Stimulated activated CD4-positive, alpha-beta T cell treated with anti-CD3 and anti-CD28 coated beads, Interleukin-2, amount 100 ng/mL, for 24 hours (primary cell): ENCODE measurements at regions not wholly inside any gene's neighbourhood (a gene's known extent, or its start where the extent isn't known, plus 50 kb on each side); places are given as distances from the start of the nearest gene placed in this dataset.
"Not testable (repeated sequence)": the region's sequence is repeated elsewhere in the genome, so short reads cannot be mapped to it uniquely, and the experiment has no call there.

Experiments used
- DNase-seq, 2 donors: peaks; one replicate each; pipeline ENCODE4 v3.0.0-alpha.2; 2020

- no peak for DNase-seq
These were observed 177.3 kb upstream of the SPOPL start for GRCh38 chr2:138324068-138324771.

- no peak for DNase-seq
These were observed 173.6 kb upstream of the SPOPL start for GRCh38 chr2:138327967-138328366.

GRCh38 chr2:138329162-138329561 is 172.4 kb upstream of the SPOPL start:
- DNase-seq: no peak

DNA sequence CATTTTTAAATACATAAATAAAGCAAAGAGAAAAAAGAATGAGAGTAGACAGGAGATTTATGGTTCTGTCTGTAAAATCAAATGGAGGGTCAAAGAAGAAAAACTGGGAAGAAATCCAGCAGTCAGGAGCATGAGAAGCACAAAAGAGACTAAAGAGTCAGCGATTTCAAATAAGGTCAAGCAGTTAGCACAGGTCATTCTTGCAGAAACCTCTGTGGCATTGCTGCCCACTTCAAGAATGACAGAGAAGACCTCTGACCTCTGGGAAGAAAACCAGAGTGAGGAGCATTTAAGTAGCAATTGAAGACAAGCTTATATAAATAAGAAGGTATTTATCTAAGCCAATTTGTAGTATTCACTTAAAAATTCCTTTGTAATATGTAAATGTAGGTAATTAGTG is 172.0 kb upstream of the SPOPL start:
- no peak for DNase-seq

DNA sequence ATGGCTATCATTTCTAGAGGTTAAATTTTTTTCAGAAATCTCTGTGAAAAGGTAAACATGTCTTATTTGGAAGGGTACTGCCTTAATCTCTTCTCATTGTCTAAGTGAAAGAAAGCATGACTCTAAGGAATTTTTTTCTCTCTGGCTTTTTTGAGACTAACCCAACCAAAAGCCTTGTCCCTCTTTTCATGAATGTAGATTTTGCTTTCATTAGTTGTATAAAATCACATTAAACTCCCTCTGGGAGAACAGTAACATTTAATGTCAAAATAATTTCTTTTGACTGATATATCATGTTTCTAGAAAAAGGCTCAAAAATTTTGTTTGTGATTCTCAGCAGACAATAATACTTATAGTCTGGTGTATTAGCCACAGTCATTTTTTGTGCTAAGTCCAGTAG is 168.4 kb upstream of the SPOPL start:
- no peak for DNase-seq

DNA sequence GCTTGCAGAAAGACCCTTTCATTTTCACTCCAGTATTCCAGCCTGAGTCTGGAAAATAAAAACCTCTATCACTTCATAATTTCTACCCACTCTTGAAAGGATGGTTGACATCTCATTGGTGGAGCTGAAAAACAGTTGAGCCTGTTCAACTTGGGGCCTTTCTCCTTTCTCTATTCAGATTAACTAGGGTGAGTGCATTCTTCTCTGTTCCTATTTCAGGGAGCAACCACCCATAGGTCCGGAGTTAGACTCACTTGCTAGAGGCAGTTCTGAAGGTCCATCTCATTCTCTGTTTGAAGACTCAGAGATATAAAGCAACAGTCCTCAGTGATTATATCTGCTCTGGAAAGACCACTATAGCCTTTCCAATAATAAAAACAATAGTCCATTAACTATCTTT is 167.9 kb upstream of the SPOPL start:
- no peak for DNase-seq

DNA sequence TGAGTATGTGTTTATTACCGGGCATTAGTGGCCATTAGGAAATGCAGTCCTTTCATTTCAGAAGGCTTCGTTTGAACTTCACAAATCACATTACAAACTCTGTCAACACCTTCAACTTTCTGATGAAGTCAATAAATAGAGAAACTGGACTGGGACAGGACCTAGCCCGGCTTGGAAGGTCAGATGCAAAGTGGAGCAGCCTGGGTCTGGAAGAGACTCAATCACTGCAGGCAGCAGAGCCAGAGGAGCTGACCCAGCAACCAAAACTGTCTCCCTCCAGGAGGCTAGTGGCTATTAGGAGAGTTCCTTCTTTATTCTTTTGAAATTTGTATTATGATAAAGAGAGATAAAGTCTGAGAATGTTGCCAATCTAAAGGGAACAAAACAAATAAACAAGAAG is 167.2 kb upstream of the SPOPL start:
- no peak for DNase-seq

GRCh38 chr2:138335036-138335435 is 166.5 kb upstream of the SPOPL start:
- DNase-seq: no peak

GRCh38 chr2:138336146-138336545 is 165.4 kb upstream of the SPOPL start:
- no peak for DNase-seq

DNA sequence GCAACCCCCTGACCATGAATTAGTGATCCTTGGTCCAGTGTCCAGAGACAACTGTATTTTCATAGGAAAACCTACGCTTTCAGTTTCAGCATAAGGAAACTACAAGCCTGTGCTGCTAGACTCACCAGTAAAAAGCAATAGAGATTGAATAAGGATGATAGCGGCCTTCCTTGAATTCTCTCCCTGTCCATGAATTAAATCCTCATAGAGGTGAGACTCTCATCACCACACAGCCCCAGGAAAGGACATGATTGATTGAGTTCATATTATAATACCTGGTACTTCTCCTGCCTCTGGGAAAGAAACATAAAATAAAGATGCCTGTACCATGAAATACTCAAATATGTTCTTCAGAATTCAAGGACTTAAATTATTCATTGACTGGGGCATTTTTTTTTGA is 146.3 kb upstream of the SPOPL start:
- no peak for DNase-seq

GRCh38 chr2:138356178-138356577 is 145.4 kb upstream of the SPOPL start:
- DNase-seq: no peak

DNA sequence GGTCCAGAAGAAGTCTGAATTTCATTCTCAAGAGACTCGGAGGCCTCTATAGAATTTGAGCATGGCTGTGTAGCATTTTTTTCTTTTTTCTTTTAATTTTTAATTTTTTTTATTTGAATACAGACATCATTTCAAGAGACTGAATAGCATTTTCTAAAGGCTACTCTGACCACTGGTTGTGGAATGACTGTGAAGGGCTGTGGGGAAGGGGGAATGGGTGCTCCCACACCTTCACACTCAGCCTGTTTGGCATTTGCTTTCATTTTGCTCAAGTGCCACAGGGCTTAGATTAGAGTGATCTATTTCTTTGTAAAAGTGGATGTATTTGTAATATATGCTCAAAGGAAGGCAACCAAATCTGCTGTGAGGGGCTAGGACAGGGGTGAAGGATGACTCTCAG is 142.0 kb upstream of the SPOPL start:
- DNase-seq: no peak

GRCh38 chr2:138364554-138365162 is 136.9 kb upstream of the SPOPL start:
- no peak for DNase-seq

- DNase-seq: no peak
These were observed 136.0 kb upstream of the SPOPL start for GRCh38 chr2:138365581-138365980.

DNA sequence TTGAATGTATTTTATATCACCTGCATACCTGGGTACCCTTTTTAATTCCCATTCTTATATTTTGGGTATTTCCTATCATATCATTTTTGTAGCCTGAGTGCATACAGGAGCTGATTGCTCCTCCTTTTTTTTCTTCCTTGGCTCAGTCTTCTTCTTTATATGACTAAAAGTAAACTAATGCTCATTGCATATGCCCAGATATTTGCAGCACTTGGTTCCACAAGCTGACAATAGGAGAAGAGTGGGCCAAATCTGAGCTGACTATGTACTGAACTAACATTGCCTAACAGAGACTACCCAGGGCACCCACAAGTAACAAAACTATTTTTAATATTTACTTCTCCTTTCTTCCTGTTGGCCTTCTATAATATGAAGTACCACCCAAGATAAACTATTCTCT is 131.7 kb upstream of the SPOPL start:
- no peak for DNase-seq

GRCh38 chr2:138373993-138374408 is 127.6 kb upstream of the SPOPL start:
- no peak for DNase-seq

DNA sequence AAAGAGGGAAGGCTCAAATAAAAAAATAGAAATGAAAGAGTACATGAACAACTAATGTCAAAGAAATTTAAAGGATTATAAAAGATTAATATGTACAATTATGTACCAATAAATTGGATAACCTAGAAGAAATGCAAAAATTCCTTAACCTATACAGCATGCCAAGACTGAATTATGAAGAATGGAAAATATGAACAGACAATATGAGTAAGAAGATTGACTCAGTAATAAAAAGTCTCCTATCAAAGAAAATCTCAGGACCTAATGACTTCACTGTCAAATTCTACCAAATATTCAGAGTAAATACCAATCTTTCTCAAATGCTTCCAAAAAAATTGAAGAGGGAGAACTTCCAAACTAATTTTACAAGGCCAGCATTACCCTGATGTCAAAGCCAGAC is 120.2 kb upstream of the SPOPL start:
- no peak for DNase-seq

- no peak for DNase-seq
These were observed 118.9 kb upstream of the SPOPL start for GRCh38 chr2:138382672-138383071.

DNA sequence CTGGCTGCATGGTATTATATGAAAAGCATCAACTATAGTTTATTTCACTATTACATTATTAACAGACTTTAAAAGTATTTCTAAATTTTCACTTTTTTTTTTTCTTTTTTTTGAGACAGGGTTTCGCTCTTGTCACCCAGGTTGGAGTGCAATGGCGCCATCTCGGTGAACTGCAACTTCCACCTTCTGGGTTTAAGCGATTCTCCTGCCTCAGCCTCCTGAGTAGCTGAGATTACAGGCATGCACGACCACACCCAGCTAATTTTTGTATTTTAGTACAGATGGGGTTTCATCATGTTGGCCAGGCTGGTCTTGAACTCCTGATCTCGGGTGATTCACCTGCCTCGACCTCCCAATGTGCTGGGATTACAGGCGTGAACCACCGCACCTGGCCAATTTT is 115.4 kb upstream of the SPOPL start:
- not testable (repeated sequence) for DNase-seq

DNA sequence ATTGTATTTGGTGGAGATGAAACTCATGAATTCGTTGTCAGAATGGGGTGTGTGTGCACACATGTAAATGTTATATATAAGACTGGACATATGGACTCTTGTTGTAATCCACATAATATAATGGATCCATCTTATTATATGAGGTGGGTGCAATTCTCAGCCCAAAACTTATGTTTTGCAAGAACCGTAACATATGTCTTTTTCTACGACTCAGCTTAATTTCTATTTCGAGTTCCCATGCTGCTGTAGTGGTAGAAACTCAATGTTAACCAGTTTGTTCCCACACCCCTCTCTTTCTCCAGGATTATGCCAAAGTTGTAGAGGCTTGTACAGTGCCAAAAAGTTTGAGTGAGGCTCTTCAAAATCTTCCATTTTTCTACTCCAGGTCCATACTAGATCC is 112.5 kb upstream of the SPOPL start:
- no peak for DNase-seq

GRCh38 chr2:138390316-138390945 is 111.1 kb upstream of the SPOPL start:
- no peak for DNase-seq

GRCh38 chr2:138391946-138392345 is 109.6 kb upstream of the SPOPL start:
- DNase-seq: no peak

DNA sequence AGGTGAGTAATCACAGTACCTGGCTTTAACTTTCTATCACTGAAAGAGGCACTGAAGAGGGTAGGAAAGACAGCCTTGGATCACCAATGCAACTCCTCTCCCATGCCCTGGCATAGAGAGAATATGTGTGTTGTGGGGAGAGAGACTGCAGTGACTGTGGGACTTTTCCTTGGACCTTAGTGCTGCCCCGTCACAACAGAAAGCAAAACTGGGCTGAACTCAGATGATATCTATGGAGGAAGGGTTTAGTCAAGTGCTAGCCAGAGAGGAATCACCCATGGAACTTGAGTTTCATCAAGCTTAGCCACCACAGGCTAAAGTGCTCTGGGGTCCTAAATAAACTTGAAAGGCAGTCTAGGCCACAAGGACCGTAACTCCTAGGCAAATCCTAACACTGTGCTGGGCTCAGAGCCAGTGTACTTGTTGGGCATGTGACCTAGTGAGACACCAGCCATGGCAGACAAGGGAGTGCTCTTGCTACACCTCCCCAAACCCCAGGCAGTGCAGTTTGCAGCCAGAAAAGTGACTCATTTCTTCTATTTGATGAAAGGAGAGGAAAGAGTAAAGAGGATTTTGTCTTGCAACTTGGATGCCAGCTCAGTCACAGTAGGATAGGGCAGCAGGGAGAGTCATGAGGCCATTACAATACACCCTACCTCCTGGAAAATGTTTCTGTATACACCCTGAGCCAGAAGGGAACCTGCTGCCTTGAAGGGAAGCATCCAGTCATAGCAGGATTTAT is 105.8 kb upstream of the SPOPL start:
- no peak for DNase-seq

- DNase-seq: no peak
These were observed 104.7 kb upstream of the SPOPL start for GRCh38 chr2:138396843-138397242.
